ENCODE measurements at regions not wholly inside any gene's neighbourhood (a gene's known extent, or its start where the extent isn't known, plus 50 kb on each side); places are given as distances from the start of the nearest gene placed in this dataset.

DNA sequence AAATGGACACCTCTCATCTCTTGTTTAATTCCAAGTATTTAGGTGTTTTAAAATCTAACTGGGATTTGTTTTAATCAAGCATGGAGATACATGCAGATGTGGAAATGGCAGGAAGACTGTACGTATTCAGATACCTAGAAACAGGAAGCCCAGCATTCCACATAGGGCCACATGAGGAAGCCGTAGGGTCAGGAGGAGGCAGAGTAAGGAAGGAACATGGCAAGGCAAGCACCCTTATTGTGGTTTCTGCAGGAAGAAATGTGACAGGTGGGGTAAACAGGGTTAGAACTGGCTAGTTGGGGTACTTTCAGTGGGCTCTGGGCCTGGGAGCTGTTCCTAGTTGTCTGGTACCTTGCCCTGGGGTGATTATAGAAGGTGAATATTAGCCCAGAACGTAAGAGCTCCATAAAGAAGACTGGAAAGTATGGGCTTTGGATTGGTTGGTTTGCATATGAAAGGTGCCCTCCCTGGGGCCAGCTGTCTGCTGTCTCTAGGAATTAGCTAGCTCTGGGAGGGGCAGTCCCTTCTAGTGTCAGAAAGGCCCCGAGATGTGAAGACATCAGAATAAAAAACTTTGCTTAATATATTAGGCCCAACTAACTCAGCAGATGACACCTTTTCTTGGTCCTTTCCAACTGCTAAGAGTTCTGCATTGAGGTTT is 107.7 kb upstream of the CADPS start:
- FAIRE-seq, result no peak

DNA sequence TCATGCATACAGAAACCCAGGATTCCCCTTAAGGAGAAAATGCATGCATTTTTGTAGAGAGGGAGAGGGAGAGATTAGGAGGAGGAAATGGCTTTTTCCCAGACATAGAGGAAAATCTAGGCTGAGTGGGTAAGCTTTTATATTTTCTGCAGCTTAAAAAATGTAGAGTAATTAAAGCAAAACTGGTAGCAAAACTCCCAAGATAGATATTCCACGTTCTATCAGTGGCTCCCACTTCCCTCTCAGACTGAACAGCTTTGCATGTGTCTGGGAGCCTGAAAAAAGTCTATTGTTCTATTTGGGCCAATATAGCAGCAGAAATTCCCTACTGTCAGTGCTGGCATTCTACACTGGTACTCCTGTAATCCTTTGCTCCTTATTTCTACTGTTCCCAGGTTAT is 110.8 kb upstream of the CADPS start:
- FAIRE-seq, result no peak

DNA sequence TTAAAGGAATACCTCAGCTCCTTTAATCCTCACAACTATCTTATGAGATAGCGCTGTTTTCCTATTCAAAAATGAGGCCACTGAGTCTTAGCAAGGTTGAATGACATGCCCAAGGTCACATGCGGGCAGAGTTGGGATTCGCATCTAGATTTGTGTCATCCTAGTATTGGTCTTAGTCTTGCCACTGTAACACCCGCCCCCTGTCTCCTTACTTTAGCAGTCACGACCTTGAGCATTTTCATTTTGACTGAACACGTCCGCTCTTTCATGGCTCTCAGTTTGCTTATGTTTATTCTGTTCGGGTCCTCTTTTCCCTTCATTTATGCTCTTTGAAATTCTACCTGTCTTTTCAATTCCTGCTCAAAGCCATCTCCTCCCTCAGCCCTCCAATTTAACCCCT is 112.5 kb upstream of the CADPS start:
- no peak for FAIRE-seq

DNA sequence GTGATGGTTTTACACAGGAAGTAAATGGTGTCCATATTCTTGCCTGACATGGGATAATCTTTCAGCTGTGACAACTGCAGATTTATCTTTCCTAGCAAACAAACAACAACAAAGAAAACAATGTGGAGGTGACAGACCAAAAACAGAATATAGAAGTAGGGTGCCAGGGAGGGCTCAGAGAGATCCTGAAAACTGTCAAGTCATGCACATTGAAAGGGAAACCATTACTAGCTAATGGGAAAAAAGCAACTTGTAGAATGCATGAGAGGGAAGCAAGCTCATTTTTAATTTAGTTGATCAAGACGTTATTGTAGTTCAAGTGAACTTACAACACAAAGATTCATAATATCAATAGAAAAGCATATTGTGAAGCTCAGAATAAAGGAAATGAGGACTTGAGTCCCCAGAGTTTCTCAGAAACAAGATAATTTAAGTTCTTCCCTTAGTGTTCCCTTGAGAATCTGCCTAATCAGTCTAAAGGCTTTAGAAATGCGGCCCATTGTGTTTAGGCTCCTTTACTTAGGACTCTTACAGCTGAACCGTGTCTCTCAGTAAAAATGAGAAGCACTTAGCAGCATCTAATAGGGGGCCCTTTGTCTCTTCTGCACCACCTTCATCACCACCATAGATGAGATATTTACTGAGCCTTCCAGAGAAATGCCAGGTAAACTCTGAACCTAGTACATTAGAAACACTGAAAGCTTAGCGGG is 115.6 kb upstream of the CADPS start:
- FAIRE-seq, result no peak

DNA sequence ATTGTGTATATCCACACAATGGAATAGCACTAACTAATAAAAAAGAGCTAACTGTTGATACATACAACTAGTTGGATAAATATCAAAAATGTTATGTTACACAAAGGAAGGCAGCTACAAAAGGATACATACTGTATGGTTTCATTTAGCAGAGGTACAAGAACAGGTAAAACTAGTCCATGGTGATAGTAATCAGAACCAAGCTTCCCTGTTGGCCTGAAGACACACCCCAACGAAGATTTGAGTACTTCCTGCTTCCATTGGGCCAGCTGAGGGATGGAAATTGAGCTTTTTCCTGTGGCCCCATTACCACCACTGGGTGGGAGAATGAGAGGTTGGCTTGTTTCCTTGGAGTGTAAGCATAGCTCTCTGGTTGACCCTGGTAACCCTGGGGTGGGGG is 117.3 kb upstream of the CADPS start:
- FAIRE-seq, result no peak

DNA sequence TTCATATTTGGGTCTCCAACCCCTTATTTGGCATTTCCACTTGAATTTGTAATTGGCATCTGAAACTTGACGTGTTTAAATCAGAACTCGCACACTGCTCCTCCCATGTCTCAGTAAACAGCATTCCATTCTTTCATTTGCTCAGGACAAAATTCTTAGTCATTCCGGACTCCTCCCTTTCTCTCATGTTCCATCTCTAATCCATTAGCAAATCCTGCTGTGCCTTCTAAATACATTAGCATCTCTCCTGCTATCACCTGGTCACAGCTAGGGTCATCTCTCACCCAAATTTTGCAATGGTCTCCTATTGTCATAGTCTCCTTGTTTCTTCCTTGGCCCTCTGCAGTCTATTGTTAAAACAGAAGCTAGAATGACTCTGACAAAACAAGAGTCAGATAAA is 119.9 kb upstream of the CADPS start:
- FAIRE-seq, result no peak

DNA sequence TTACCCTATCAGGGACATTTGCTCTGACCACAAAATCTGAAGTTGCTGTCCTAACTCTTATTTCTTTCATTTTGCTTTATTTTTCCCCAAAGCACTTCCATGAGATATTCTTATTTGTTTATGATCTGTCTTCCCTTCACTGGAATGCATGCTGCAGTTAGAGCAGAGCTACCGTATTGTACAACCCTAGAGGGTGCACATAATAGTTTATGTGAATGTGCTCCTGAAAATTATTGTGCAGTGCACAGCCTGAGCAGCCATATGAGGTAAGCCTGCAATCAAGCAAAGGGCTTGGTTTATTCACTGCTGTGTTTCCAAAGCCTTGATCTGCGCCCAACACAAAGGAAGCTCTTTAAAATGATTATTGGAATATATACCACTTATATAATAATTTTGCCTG is 120.3 kb upstream of the CADPS start:
- no peak for FAIRE-seq

DNA sequence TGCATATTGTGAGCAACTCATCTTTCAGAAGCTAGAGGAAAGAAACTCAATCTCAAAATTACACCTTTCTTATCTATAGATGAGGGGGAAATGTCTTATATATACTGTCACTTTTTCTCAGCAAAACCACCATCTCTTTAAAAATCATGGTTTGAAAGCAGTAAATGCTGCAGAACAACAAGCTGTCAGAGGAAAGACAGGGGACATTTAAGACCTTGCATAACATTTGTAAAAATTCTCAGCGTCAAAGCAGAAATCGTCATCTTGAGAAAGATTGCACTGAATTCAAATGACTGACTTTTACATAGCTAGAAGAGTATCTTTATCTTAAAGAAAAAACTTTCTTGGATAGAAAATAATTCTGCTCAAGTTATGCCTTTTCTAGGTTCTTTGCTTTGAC is 122.2 kb upstream of the CADPS start:
- FAIRE-seq, result no peak

DNA sequence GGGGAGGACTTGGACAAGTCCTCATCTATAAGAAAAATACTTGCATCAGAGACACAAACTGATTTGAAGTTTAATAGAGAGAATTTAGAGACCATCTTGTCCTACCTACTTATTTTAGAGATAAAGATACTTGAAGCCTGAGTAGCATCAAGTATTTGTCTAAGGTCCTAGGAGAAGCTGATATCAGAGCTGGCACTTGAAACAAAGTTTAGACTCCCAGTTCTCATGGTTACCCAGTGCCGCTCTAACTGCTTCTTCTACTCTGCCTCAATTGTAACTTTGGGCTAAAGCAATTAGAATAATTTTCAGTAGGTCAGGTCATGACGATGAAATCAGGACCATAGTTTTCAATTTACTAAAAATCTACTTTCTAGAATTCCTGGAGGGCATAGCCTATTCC is 123.9 kb upstream of the CADPS start:
- no peak for FAIRE-seq

DNA sequence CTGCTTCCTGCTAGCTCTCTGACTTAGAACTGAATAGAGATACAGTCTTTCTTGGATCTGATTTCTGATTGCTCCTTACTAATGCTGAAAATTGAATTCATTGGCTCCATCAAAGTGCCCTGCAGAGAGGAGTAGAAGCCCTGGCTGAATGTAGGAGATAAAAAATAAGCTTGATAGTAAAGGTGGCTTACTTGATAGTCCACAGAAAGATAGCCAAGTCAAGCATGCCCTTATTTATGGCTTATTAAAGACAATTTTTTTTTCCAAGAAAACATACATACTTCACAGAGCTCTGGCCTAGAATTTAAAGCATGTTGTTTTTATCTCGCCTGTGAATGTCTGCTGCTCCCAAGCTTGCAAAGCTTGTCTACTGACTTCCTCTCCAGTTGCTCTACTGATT is 124.6 kb upstream of the CADPS start:
- FAIRE-seq, result no peak

DNA sequence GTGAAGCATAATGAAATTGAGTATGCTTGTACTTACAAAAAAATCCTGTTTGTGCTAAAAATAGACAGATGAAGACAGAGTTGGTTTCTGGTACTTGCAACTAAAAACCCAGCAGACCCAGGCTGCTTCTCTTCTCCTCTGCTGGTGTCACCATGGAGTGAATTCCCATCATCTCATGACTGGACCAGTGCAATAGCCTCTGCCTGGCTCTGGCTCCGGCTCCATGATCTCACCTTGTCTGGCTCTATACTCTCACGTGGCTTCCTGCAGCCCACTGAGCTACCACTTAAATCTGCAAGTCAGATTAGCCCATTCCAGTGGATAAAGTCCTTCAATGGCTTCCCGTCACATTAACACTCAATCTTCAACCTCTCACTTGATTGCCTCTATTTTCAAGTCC is 129.2 kb upstream of the CADPS start:
- FAIRE-seq, result no peak

DNA sequence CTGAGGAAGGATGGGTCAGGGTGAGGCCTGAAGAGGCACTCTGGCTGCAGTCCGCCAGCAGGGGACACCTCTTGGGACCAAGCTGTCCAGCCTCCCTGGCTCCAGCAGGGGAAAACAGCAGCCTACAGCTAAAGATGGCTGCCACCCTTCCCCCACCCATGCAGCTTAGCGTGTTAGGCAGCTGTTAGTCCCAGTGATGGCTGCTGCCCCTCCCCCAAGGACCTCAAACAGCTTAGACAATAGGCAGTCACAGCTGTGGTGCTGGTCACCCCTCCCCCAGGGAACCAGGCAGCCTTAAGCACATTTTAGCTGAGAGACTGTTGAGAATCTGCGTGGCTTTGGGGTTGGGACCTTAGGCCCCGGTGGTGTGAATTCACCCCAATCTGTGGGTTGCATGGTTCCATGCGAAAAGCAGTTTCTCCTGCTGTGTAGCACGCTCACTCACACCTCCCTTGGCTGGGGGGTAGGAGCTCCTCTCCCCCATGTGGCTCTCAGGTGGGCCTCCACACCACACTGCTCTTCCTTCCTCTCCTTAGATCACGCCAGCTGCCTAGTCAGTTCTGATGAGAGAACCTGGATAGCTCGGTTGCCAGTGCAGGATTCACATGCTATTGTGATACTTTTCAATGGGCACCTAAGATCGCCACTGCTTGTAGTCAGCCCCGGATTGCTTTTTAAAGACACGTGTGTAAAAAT is 140.5 kb upstream of the CADPS start:
- FAIRE-seq, result no peak

DNA sequence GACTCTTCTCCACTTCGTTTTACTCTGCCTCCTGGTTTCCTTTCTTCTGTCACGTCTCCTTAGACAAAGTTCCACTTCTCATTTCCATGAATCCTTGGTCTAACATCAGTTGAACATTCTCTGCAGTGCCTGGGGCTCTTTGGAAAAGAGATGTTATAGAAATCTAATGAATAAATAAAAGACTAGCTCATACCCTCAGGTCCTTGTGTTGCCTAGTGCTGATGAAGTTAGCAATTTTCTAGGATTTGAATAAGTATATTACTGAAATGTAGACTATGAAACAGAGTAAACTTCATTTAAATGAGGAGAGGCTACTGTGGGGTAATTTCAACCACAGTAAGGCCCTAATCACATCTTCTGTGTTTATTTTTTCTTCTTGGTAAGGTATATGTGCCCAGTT is 146.9 kb upstream of the CADPS start:
- no peak for FAIRE-seq

DNA sequence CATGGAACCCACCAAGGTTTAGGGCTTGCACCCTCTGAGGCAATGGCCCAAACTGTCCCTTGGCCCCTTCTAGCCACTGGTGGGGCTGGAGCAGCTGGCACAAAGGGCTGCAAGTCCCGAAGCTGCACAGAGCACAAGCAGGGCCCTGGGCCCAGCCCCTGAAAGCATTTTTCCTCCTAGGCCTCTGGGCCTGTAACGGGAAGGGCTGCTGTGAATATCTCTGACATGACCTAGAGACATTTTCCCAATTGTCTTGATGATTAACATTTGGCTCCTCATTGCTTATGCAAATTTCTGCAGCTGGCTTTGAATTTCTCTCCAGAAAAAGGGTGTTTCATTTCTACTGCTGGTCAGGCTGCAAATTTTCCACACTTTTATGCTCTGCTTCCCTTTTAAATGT is 151.5 kb upstream of the CADPS start:
- no peak for FAIRE-seq

DNA sequence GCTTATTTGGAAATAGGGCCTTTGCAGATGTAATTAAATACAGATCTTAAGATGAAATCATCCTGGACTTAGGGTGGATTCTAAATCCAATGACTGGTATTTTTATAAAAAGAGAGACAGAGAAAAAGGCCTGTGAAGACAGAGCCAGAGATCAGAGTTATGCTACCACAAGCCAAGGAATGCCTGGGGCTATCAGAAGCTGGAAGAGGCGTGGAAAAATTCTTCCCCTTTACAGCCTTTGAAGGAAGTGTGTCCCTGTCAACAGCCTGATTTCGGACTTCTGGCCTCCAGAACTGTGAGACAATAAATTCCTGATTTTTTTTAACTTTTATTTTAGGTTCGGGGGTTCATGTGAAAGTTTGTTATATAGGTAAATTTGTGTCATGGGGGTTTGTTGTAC is 154.1 kb upstream of the CADPS start:
- FAIRE-seq, result no peak

DNA sequence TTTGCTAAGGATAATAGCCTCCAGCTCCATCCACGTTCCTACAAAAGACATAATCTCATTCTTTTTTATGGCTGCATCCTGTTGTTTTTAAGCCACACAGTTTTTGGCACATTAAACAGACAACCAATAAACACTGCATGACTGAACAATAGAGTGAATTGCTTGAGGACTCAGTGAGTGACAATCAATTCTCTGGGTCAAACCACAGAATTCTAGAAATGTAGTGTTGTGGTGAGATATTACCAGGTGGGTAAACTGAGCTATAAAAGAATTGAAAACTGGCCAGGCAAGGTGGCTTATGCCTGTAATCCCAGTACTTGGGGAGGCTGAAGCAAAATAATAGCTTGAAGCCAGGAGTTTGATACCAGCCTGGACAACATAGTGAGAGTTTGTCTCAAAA is 154.7 kb upstream of the CADPS start:
- no peak for FAIRE-seq

DNA sequence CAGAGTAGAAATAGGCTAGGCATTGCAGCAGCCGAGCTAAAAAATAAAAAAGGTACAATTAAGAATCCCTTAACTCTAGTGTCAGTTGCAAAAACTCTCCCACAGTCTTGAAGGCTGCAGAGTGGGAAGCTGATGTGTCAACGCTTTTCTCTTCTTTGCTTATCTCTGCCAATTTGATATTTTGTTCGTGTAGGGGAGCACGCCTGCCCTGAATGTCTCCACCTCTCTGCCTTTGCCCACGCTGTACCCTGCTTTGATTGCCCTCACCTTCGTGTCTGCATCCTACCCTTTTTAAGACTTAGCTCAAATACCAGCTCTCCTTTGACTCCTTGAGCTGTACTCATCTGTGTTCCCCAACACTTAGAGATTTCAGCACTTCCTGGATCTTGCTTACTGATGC is 155.4 kb upstream of the CADPS start:
- no peak for FAIRE-seq

DNA sequence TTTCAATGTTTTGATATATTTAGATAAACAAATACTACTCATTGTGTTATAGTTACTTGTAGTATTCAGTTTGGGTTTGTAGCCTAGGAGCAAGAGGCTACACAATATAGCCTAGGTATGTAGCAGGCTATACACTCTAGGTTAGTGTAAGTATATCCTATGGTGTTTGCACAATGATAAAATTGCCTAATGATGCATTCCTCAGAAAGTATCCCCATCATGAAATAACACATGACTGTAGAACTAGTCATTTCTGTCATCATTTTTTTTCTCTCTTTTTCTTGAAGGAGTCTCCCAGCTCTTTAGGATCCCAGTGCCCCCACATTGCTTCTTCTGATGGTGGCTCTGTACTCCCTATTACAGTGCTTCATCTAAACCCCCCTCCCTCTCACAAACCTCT is 157.7 kb upstream of the CADPS start:
- FAIRE-seq, result no peak

DNA sequence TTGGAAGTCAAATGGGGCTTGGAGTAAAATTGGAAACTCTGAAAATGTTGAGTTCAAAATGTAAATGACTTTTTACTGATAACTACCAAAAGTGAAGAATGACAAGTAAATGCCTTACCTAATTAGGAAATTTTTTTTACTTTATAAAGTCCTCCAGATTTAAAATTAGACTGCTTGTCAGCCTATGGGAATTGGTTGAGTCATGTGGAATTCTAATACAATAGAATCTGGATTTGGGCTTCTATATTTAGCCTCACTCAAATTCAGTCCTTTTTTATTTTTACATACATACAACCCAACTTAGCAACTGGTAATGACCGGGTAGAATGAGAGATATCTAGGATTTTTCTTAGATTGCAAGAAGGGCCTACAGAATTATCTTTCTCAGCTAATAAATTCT is 158.9 kb upstream of the CADPS start:
- no peak for FAIRE-seq

DNA sequence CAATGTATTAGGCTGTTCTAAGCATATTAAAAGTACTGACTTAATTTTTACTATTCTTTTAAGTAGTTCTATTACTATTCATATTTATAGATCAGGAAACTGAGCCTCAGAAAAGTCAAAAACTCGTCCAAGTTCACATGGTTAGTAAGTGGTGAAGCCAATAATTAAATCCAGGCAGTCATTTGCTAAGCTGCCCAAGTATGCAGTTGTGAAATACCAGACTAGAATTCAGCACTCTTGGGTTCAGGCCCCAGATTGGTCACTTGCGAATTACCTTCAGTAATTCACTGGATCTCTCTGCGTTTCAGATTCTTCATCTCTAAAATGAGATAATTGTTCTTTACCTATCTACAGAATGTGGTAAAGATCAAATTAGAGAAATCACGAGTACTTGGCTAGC is 161.9 kb upstream of the CADPS start:
- no peak for FAIRE-seq

DNA sequence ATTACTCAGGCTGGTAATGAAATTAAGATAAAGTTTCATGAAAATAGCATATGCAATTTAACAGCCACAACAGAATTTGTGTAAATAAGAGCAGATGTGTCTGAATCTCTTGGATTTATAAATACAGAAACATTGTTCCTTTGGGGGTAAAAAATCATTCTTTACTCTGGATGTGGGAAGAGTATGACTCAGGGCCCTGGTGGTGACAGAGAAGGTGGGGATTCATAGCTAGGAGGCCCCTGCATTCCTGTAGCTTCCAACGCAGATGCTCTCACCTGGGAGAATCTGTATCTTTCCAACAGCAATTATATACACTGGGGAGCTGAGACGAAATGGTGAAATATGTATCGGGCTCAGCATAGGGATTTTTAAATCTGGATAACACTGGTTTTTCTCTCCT is 167.6 kb upstream of the CADPS start:
- FAIRE-seq, result no peak

DNA sequence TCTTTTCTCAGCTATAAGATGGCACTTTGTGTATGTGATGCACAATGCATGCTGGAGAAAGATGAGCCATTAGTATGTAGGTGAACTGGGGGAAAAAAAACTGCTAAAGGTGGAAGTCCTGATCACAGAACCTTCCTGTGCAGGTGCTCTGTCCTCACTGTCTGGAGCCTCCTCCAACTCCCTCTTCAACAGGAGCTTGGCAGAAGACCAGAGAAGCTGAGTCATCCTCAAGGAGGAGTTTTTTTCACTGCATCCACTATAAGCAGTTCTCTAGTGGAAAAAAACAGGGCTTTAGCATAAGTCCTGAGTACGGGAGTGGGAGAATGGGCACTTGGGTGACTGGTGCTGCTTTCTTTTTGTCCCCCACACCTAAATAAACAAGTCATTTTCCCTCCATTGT is 168.4 kb upstream of the CADPS start:
- no peak for FAIRE-seq

DNA sequence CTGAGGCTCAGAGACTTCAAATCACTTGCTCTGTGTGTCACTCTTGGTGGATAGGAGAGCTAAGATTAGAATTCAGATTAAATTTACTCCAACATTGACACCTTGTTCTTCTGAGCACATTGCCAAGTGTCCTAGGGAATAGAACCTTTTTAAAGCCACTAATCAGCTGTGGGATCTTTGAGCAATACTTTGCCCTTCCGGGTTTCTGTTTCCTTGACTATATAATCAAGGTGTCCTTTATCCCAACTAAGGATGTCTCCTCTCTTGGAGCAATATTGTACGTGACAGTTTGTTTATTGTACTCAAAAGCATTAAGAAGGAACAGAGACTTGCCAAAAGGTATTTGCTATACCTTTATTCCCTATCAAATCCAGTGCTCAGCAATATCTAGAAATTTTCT is 170.9 kb upstream of the CADPS start:
- FAIRE-seq, result no peak

DNA sequence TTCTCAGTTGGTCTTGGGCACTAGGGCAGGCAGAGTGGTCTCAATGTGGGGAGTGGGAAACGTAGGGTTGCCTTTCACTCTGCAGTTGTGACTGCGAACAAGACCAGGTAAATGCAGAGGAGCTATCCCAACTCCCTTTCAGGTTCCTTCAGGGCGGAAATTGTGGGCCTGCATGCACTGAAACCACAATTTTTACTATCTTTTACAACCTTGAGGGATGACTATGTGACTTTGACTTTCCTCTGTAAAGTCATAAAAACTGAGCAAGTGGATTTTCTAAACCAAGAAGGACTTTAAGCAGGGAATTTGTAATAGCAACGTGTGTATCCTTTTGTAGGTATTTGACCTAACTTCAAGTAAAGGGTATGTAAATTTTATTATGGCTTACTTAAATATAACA is 171.4 kb upstream of the CADPS start:
- no peak for FAIRE-seq

DNA sequence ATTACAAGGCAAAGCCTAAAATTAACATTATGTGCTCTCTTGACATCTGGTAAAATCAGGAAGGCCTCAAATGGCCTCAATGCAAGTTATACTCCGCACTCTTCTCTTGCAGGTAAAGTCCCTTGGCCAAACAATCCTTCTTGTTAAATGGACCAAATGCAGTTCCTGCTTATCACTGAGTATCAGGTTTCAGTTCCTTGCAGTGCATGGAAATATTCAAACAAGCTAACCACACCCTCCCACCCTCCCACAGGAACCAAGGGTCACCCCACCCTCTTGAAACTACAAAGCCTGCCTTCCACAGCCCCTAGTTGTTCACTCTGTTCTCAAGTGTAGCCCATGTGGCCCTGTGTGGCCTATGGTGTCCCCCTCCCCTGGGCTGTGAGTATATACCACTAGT is 171.9 kb upstream of the CADPS start:
- no peak for FAIRE-seq

Measured in G401.6 (cell line).